Daoy (cell line): ENCODE measurements at regions not wholly inside any gene's neighbourhood (a gene's known extent, or its start where the extent isn't known, plus 50 kb on each side); places are given as distances from the start of the nearest gene placed in this dataset.

Experiments
- DNase-seq: peaks from one replicate; pipeline ENCODE4 v3.0.0-alpha.2; 2015; ENCODE audit warnings: low read depth

DNA sequence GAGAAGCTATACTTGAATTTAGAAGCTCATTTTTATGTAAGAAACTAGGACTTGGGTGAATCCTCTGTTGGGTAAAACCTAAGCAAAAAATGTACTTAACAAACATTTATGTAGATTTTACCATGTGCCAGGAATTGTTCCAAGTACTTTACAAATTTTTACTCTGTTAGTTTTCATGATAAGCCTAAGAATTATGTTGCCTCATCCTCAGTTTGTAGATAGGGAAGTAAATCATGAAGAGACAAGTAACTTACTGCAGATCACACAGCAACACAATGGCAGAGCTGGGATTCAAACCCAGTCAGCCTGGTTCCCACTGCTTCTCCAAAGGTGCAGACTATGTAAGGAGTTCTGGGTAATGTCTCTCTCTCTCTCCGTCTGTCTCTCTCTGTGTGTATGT, 169.9 kb downstream of the DIPK2A start:
- no peak for DNase-seq

DNA sequence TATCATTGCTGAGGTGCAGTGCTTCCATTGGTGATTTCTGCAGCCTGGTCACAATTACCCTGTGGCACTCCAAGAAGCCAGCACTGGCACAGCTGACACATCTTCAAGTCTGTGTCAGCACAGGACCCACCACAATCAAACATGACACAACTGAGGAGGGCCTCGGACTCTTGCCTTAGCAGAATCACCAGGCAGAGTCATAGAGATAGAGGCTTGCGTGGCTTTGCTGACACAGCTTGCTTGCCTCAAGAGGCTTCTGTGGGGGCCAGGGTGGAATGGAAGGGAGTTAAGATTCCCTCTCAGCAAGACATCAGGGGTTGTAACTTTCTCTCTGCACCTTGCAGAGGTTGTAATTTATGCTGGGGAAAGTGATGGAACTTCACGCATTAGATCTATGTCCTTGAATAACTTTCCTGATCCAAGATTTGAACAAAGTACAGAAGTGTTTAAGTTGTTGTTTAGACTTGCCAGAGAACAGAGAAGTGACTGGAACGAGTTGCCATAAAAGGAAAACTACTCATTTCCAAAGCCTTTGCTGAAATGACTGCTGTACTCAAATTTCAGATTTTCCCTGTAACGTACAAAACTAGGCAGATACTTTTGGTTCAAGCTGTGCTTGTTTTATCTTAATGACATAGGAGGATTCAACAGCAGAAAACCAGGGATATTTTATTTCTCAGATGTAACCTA, 170.7 kb downstream of the DIPK2A start:
- no peak for DNase-seq

DNA sequence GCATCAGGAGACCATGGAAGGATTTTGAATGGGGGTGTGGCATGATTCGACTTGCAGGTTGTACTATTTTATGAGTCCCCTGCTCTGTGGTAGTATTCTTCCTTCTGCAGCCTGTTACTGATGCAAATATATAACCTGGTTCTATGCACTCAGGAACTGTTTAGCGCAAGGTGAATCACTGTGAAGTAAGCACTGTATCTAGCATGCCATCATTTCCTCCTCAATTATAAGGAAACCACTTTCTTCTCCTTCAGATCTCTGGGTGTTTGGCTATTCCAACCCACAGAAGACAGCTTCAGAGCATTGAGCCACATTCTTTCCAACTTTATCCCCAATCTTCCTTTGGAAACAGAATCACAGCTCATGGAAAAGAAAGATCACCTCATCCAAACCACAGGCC, 176.7 kb downstream of the DIPK2A start:
- DNase-seq = no peak

DNA sequence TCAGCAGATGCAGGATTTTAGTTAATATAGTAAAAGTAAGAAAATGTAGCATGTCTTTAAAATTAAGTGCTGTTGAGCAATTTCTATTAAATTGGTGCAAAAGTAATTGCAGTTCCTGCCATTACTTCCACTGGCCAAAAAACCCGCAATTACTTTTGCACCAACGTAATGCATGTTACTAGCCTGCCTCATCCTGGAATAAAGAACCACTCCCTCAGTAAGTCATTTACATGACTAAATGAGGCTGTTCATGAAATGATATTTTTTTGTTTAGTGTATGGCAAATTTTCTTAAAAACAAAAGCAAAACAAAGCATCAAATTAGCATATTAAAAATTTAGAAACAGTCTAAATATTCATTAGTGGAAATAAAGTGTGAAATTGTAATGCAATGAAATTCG, 180.4 kb downstream of the DIPK2A start:
- DNase-seq = no peak

DNA sequence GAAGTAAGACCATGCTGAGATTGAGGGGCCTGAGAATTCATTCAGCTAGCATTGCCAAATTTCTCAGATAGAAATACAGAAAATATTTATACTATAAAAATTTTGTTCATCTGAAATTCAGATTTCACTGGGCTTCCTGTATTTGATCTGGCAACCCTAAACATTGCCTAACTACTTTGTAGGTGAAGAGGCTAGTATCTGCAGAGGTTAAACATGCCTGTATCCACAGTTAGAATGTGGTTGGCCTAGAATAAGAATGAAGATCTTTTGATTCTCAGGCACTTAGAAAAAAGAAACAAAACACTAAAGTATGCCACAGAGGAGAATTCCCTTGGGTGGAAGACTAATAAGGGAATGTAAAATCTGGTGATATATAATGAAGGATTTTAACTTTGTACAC, 189.0 kb downstream of the DIPK2A start:
- DNase-seq = no peak

DNA sequence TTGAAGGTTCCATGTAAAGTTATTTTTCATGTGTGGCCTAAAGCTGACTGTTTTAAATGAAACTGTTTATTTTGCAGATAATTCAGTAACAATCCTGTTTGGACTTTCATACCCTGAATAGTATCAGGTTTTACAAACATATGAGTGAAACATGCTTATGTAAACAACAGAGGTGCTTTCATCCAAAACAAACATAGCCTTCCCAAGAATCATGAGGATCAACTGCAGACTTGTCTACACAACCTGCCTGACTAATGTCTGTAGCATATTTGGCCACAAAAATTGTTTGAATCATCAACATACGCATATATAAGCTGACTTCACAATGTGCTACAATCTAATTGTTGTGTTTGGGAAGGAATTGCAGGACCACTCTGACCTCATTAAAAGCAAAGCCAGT, 190.4 kb downstream of the DIPK2A start:
- DNase-seq = no peak

DNA sequence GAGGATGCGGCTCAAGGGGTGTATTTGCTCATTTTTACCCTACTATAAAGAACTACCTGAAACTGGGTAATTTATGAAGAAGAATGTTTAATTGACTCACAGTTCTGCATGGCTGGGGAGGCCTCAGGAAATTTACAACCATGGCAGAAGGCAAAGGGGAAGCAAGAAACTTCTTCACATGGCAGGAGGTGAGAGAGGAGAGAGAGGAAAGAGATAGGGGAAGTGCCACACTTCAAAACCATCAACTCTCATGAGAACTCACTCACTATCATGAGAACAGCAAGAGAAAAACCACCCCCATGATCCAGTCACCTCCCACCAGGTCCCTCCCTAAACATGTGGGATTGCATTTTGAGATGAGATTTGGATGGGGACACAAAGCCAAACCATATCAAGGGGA, 192.7 kb downstream of the DIPK2A start:
- DNase-seq = no peak

DNA sequence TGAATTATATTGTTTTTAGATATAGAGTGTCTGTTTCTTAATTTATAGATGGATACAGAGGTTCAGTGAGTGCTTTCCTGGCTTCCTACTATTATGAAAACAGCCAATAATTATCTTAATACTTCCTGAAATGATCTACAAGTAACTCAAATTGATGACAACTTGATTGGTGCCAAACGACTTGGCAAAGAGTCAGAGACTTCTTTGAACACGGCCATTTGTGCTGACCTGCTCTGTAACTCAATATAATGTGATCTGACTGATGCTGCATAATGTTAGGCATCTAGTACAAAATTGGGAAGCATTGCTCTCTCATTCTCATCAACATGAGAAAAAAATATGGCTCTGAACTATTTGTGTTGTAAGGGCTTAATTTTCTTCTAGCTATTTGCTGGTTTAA, 193.9 kb downstream of the DIPK2A start:
- DNase-seq = no peak

DNA sequence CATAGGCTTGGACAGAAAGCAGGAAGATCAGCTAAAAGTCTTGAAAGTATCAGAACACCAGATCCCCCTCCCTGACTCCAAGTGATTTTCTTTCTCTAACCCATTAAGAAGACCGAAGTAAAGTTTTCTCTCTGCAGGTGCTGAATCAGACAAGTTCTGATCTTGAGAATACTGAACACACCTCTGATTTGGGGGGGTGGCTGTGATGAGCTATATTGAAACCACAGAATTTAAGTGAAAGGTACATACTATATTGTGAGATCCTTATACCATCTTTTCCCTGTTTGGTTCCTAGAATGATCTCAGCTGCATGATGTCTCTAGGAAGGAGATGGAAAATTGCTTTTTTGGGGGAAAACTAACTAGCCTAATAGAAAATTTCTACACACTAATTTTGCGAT, 196.0 kb downstream of the DIPK2A start:
- DNase-seq = no peak

DNA sequence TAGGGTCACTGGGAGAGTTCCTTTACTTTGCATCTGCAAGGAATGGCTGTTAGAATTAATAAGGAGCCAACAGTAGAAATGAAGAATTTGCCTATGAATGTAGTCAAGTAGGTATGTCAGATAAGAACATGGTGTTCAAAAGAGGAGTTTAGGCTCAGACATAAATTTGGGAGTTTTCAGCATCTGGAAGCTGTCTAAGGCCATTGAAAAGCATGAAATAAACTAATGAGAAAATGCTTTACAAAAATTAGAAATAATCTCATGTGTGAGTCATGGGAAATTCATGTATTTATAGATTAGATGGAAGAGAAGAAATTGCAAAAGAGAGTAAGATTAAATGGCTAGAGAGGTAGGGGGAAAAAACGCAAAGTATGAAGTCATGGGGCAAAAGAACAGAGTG, 201.9 kb downstream of the DIPK2A start:
- DNase-seq = no peak

DNA sequence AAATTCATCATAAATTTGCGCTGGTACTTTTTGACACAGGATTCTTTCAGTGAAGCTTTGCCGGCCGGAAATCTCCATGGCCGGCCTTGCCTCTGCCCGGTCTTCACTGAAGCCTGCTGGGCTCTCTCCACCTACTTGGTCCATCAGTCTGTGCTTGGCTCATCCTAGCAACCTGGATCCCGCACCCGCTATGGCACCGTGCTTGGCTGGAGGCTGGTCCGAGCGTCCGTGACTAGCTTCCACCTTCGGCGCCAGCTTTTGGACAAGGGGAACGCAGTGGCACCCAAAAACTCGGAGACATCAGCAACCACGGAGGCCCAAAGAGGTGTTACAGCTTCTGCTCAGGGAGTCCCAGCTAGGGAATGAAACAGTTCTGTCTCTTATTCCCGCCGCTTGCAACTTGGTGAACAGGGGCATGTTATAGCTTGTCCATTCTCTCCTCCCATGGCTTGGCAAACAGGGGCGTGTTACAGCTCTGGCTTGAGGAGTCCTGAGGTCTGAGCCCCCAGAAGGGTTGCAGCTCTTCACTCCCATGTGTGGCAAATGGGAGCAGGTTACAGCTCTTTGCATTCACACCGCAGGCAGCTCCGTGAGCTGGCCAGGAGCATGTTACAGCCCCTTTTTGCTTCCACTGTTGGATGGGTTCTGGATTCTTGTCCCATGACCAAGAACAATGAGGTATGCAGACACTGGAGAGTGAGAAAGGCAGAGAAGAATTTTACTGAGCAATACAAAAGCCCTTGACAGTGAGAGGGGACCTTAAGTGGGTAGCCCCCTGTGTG, 204.2 kb downstream of the DIPK2A start:
- no peak for DNase-seq

DNA sequence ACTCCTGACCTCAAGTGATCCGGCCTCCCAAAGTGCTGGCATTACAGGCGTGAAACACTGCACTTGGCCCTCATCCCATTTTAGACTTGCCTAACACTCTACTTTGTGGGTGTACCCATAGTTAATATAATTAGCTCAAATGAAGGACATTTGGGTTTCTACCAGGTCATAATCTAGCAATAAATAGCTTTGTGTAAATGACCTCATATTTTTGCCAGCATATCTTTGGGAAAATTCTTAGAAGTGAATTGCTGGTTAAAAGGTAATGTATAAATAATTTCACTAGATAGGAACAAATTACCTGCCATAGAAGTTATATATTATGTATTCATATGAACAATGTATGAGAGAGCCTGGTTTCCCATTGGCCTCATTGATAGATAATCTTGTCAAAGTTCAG, 206.0 kb downstream of the DIPK2A start:
- no peak for DNase-seq

DNA sequence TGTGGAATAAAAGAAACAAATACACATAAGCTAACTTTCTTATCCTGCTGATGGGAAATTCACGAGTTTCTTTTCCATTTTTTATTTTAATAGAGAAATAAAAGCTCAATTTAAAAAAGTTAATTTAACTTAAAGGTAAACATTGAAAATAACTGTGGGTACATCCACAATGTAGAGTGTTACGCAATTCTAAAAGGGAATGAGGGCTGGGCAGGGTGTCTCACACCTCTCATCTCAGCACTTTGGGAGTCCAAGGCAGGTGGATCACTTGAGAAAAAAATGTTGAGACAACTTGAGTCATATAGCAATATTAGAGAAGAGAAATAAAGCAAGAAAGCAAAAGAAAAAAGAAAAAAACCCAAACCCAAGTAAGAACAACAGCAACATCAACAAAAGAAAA, 207.0 kb downstream of the DIPK2A start:
- DNase-seq = no peak

DNA sequence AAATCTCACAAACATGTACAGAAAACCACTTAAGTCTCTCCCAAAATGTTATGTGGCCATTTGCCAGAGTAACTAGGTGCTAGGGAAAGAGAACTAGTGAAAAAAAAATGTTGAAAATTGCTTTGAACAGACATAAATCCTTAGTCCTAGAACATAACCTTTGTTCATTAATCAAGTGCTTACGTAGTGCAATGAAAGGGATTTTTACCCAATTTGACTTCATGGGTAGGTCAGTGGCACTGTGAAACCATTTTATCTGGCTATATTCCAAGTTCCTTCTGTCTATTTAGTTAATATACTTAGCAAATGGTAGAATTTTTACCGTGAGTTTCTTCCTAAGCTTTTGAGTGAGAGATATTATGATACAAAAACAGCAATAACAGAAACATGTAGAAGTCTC, 209.4 kb downstream of the DIPK2A start:
- DNase-seq = no peak

DNA sequence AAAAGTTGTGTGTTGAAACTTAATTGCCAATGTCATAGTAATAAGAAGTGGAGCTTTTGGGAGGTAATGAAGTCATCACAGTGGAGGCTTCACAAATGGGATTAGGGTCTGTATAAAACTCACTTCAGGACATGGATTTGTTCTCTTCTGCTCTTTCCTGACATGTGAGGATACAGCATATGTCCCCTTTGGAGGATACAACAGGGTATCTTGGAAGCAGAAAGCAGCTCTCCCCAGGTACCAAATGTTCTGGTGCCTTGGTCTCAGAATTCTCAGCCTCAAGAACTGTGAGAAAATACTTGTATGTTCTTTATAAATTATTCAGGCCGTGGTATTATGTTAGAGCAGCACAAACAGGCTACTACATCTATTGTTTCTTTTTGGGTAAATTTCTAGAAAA, 210.9 kb downstream of the DIPK2A start:
- DNase-seq = no peak

DNA sequence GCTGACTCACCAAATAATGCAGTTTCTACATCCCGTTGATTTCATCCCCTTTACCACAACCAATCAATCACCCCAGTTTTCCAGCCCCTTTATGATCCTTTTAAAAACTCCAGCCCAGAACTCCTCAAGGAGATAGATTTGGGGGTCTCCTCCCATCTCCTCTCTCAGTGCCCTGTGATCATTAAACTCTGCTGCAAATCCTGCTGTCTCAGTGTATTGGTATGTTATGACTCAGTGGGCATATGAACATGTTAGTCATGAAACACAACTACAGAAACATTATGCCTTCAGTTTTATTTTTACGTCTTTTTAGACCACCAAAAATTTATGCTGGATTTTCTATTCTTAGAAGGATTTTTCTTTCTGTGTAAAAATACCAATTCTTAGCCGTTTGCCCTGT, 213.7 kb downstream of the DIPK2A start:
- no peak for DNase-seq

DNA sequence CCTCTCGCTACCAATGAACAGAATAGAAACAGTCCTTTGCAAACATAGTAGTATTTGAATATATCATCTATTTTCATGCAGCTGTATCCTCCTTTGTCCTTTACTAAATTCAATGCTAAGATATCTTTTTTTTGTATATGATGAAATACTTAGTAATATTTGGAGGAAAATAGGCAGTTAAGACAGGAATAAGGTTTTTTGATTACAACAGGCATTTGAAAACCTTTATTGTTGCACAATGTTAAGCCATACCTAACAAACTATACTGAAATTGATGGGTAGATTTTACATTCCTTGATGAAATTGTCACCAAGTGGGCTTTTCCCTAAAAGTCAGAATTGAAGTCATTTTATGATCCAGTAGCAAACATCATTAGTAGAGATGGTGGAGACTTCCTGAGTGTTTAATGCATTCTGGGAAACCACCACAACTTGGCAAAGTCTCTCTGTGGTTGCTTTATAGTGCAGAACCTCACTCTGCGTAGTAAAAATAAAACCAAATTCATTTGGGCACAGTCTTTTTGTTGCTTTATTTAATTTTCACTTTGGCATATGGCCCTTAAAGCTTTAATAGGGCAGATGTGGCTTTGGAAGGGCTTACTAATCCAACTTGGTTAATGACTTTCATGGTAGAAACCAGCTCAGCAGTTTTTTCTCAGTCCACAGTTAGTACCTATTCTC, 216.0 kb downstream of the DIPK2A start:
- no peak for DNase-seq

DNA sequence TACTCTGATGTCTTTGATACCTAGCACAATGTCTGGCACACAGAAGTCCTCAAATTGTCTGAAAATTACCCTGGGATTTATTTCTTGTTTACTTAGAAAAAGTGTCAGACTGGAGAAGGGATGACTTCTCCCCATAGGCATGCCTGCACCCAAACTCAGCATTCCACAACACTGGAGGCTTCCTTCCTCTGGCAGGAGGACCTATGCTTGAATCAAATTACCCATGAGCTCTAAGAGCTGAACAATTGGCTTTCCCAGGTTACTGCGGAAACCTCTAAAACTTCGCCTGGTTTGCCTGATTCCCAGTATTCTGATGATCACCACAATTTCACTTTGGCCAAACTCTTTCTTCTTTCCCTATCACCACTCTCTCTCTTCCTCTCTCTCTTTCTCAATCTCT, 217.4 kb downstream of the DIPK2A start:
- DNase-seq = no peak

DNA sequence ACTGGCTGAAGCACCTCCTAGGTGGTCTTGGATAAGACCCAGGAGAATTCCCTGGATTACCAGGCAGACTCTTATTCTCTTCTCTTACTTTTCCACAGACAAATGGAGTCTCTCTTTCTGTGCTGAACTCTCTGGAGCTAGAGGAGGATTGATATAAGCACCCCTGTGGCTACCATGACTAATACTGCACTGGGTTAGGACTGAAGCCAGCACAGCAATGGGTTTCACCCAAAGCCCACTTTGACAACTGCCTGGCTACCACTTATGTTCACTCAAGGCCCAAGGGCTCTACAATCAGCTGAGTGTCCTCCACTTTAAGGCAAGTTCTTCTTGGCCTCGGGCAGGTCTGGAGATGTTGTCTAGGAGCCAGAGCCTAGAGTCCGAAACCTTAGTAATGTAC, 225.5 kb downstream of the DIPK2A start:
- DNase-seq = no peak

DNA sequence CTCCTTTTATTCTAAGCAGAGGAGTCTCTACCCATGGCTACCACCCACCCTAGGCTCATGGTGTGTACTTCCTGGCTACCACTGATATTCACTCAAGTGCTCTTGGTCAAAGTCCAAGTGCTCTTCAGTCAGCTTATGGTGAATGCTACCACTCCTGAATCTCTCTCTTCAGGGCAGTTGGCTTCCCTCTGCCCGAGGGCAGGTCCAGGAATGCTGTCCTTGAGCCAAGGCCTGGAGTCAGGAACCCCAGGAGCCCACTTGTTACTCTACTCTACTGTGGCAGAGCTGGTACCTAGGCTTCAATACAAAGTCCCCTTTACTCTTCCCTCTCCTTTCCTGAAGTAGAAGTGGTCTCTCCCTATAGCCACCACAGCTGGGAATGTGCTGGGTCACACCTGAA, 226.0 kb downstream of the DIPK2A start:
- DNase-seq = no peak

DNA sequence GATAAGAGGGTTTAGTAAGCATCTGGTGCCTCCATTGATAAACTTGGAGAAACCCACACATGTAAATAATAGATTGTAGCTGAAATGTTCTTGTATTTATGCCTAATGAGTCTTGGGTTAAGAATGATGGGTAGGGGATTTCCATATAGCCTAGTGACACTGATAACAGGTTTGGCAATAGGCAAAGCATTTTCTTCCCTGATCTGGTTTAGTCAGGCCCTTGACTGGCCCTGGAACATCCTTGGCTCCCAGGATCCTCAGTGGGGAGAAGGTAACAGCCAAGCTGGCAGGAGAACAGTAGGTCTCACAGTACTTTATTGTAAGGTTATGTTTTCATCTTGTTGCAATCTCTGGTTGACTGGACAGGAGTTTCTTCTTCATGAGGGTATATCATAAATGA, 228.4 kb downstream of the DIPK2A start:
- DNase-seq = no peak

DNA sequence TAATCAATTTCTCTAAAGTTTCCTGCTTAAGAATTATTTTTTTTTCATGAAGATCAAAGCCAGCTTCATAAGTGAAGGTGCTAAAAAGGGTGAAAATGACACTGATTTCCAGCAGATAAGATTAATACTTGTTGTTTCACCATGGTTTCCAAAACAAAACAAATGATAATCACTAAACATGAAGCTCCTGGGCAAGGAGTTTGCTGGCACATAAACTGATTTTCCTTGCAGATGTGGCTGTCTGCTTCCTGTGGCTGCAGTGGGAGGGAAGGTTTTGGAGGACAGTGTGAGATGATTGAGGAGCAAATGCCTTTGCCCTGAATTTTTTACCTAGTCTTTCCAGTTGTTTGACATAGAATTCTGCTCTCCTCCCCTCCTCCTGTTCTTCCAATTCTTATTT, 228.8 kb downstream of the DIPK2A start:
- no peak for DNase-seq

DNA sequence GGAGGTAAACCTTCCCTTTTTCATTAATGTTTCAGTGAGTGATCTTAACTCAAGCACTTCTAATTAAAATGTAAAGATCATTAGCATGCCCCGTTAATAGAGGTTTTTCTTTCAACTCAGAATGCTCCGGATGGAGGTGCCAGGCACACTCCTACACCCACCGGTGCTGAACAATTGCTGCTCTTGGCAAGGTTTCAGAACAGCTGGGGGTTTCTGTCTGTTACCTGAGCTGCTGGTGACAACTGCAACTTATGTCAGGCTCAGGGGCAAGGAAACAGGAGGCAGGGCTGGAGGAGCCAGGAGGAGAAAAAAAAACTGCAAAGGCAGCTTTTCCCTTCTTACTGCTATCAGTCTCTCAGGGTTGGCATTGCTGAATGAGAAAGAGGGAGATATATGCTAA, 250.1 kb downstream of the DIPK2A start:
- DNase-seq = no peak
